ENCODE measurements at regions not wholly inside any gene's neighbourhood (a gene's known extent, or its start where the extent isn't known, plus 50 kb on each side); places are given as distances from the start of the nearest gene placed in this dataset.

DNA sequence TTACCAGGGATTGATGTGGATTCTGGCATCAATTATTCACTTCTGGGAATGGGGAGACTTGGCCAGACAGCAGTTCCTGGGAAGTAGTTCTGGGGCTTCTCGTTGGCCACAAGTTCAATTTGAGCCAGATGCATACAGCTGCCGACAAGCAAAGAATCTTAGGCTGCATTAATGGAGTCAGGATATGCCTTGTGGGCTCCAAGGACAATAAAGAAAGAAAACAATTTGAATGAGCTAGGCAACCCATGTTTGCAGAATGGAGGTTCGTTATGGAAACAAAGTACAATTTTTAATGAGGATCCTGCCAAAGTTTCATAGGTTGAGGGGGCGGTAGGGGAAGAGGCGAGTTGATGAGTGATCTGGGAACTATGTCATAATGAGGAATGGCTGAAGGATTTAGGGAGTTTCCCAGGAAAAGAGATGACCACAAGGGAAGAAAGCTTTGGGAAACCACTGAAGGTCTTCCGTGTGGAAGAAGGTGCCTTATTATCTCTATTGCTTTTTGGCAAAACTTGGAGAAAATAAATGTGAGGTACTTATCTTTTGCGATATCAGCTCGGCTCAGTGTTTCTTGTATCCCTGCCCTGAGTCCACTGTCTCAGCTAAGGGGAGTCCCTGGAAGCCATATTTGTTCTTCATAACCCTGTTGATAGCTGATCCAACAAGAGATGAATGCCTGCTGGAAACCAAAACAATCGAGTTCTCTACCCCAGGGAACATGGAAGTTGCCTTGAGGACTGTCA lies 181.0 kb upstream of the ZNF217 start:
- TF ChIP-seq, protein P1, sequence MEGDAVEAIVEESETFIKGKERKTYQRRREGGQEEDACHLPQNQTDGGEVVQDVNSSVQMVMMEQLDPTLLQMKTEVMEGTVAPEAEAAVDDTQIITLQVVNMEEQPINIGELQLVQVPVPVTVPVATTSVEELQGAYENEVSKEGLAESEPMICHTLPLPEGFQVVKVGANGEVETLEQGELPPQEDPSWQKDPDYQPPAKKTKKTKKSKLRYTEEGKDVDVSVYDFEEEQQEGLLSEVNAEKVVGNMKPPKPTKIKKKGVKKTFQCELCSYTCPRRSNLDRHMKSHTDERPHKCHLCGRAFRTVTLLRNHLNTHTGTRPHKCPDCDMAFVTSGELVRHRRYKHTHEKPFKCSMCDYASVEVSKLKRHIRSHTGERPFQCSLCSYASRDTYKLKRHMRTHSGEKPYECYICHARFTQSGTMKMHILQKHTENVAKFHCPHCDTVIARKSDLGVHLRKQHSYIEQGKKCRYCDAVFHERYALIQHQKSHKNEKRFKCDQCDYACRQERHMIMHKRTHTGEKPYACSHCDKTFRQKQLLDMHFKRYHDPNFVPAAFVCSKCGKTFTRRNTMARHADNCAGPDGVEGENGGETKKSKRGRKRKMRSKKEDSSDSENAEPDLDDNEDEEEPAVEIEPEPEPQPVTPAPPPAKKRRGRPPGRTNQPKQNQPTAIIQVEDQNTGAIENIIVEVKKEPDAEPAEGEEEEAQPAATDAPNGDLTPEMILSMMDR (IDR thresholded peaks at IDR 0.05; ENCODE audit: low read depth, low read length, missing input control) = no peak
- TF ChIP-seq, protein P2, sequence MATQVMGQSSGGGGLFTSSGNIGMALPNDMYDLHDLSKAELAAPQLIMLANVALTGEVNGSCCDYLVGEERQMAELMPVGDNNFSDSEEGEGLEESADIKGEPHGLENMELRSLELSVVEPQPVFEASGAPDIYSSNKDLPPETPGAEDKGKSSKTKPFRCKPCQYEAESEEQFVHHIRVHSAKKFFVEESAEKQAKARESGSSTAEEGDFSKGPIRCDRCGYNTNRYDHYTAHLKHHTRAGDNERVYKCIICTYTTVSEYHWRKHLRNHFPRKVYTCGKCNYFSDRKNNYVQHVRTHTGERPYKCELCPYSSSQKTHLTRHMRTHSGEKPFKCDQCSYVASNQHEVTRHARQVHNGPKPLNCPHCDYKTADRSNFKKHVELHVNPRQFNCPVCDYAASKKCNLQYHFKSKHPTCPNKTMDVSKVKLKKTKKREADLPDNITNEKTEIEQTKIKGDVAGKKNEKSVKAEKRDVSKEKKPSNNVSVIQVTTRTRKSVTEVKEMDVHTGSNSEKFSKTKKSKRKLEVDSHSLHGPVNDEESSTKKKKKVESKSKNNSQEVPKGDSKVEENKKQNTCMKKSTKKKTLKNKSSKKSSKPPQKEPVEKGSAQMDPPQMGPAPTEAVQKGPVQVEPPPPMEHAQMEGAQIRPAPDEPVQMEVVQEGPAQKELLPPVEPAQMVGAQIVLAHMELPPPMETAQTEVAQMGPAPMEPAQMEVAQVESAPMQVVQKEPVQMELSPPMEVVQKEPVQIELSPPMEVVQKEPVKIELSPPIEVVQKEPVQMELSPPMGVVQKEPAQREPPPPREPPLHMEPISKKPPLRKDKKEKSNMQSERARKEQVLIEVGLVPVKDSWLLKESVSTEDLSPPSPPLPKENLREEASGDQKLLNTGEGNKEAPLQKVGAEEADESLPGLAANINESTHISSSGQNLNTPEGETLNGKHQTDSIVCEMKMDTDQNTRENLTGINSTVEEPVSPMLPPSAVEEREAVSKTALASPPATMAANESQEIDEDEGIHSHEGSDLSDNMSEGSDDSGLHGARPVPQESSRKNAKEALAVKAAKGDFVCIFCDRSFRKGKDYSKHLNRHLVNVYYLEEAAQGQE (IDR thresholded peaks at IDR 0.05) = no peak
- no peak for TF ChIP-seq RAD21 (IDR thresholded peaks at IDR 0.05)
- TF ChIP-seq GABPA (IDR thresholded peaks at IDR 0.05 in 1 of 2, conservative IDR thresholded peaks at IDR 0.05 in 1 of 2) = no peak

All from liver (tissue), 3 donors.